Esophagus muscularis mucosa (tissue), 4 donors: ENCODE measurements at regions not wholly inside any gene's neighbourhood (a gene's known extent, or its start where the extent isn't known, plus 50 kb on each side); places are given as distances from the start of the nearest gene placed in this dataset.

Experiments used
- DNase-seq: peaks from one replicate; pipeline ENCODE4 v3.0.0-alpha.2; 2017; ENCODE audit errors: extremely low spot score
- H3K27ac ChIP-seq, 4 donors: fragments of 200-600 bp; sonication (generic); replicated peaks in 1 of 4; 1 replicate in 3 of 4; 2 replicates in 1 of 4; pipeline ENCODE4 v1.5.1; 2016 to 2019; ENCODE audit warnings: mild to moderate bottlenecking in 1 of 4
- H3K27me3 ChIP-seq, 4 donors: fragments of 200-600 bp; sonication (generic); one replicate each; pipeline versions ENCODE4 v1.5.1 to v1.6.0; 2016 to 2019
- H3K36me3 ChIP-seq, 4 donors: fragments of 200-600 bp; sonication (generic); one replicate each; pipeline ENCODE4 v1.5.1; 2016 to 2019
- H3K4me1 ChIP-seq, 4 donors: fragments of 200-600 bp; sonication (generic); one replicate each; pipeline ENCODE4 v1.5.1; 2016 to 2019
- H3K4me3 ChIP-seq, 4 donors: fragments of 200-600 bp; sonication (generic); 1 replicate in 2 of 4; 2 replicates in 2 of 4; pipeline ENCODE4 v1.5.1; 2016 to 2019; ENCODE audit warnings: mild to moderate bottlenecking in 4 of 4, moderate library complexity in 1 of 4
- H3K9me3 ChIP-seq, 4 donors: fragments of 200-600 bp; sonication (generic); 1 replicate in 3 of 4; 2 replicates in 1 of 4; pipeline ENCODE4 v1.5.1; 2016 to 2019
- CTCF ChIP-seq, 3 experiments: fragments of 200-600 bp in 2 of 3; fragments of 450-650 bp in 1 of 3; sonication (generic) in 2 of 3; IDR thresholded peaks; one replicate each; pipeline ENCODE4 v1.5.1; 2017 to 2019; ENCODE audit warnings: antibody characterized with exemption in 3 of 3, mild to moderate bottlenecking in 2 of 3, moderate library complexity in 1 of 3
- EP300 ChIP-seq: sonication (generic); formaldehyde crosslinking; IDR thresholded peaks from one replicate; pipeline ENCODE4 v1.6.1; 2017; ENCODE audit warnings: antibody characterized with exemption
- POLR2A ChIP-seq: fragments of 450-650 bp; IDR thresholded peaks from one replicate; pipeline ENCODE4 v1.6.1; 2017; ENCODE audit warnings: antibody characterized with exemption, moderate library complexity, mild to moderate bottlenecking, low read depth
- POLR2AphosphoS5 ChIP-seq, 2 donors: sonication (generic); formaldehyde crosslinking; IDR thresholded peaks; one replicate each; pipeline ENCODE4 v1.6.1; 2017; ENCODE audit warnings: antibody characterized with exemption in 2 of 2
- WGBS: methylation state at CpG from one replicate; pipeline ENCODE4 v1.1.5; 2018; 5-methylcytosine and 5-hydroxymethylcytosine counted together
- intact Hi-C: fragments of 100-400 bp; cut with DNase I; formaldehyde crosslinking; loops from one replicate; pipeline ENCODE4 v1.15.1; 2023

DNA sequence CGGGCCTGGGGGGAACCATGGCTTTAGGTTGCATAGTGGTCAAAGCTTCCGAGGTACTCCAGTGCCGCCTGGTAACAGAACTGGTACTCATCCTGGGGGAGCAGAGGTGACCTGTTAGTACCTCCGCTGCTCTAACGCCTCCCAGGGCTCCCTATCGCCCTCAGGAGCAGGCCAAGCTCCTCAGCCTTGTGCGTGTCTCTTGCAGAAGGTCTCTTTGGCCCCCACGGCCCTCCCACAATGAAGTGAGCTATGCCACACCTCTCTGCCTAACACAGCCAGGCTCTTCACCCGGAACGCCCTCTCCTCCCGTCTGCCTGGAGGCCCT is 133.9 kb downstream of the PTPRS start:
- H3K4me3 ChIP-seq, result no peak overlapping the region
- no peak for TF ChIP-seq CTCF (IDR thresholded peaks at IDR 0.05)
- TF ChIP-seq EP300, result no peak
- TF ChIP-seq POLR2A, result no peak
- TF ChIP-seq POLR2AphosphoS5 (IDR thresholded peaks at IDR 0.05), result no peak
- WGBS, result 89% methylated on average over 11 of the region's 11 CpGs
- no peaks in the 10 kb centered on the region for H3K27me3 ChIP-seq
- peaks cover 0 to 16% (median 15%) of the 10 kb centered on the region in 4 donors for H3K9me3 ChIP-seq
- H3K4me1 ChIP-seq, result no peaks in the 10 kb centered on the region
- peaks cover 14 to 68% (median 55%) of the 10 kb centered on the region in 4 donors for H3K36me3 ChIP-seq
- DNase-seq, result no peak
- no peak overlapping the region for H3K27ac ChIP-seq
- intact Hi-C loops, result no loop called here

GRCh38 chr19:5205937-5206750 is 134.5 kb downstream of the PTPRS start:
- H3K4me3 ChIP-seq, result no peak overlapping the region
- peaks cover 0 to 22% (median 18%) of the 10 kb centered on the region in 4 donors for H3K9me3 ChIP-seq
- H3K36me3 ChIP-seq, result peaks cover 8 to 62% (median 49%) of the 10 kb centered on the region in 4 donors
- no peaks in the 10 kb centered on the region for H3K27me3 ChIP-seq
- no peaks in the 10 kb centered on the region for H3K4me1 ChIP-seq
- 78% methylated on average over 27 of the region's 29 CpGs for WGBS
- H3K27ac ChIP-seq, result no peak overlapping the region
- no peak for DNase-seq
- intact Hi-C loops, result no loop called here
- TF ChIP-seq POLR2A, result no peak
- TF ChIP-seq EP300, result no peak
- no peak for TF ChIP-seq POLR2AphosphoS5 (IDR thresholded peaks at IDR 0.05)
- TF ChIP-seq CTCF (IDR thresholded peaks at IDR 0.05), result no peak

DNA sequence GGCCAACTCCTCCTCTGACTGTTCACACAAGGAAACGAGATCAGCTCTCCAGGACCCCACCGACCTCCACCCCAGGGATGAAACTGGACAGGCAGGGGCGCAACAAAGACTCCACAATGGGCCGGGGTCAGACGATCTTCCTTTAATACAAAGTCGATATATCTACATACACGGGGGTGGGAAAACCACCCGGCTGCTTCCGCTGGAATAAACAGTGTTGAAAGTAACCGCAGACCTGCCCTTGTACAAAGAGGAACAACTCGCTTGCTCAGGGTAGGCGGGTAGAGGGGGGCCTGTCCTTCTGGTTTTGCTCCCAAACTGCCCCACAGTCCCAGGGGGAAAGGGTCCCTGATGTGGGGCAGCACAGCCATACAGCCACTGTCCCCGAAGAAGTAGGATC is 135.2 kb downstream of the PTPRS start:
- peaks cover 0 to 29% (median 24%) of the 10 kb centered on the region in 4 donors for H3K9me3 ChIP-seq
- H3K4me1 ChIP-seq, result no peaks in the 10 kb centered on the region
- no peak for TF ChIP-seq POLR2AphosphoS5 (IDR thresholded peaks at IDR 0.05)
- TF ChIP-seq CTCF (IDR thresholded peaks at IDR 0.05), result no peak
- H3K27me3 ChIP-seq, result no peaks in the 10 kb centered on the region
- H3K27ac ChIP-seq, result no peak overlapping the region
- intact Hi-C loops, result no loop called here
- WGBS, result 88% methylated on average over 13 of the region's 13 CpGs
- no peak overlapping the region for H3K4me3 ChIP-seq
- no peak for DNase-seq
- peaks cover under 1 to 54% (median 42%) of the 10 kb centered on the region in 4 donors for H3K36me3 ChIP-seq

DNA sequence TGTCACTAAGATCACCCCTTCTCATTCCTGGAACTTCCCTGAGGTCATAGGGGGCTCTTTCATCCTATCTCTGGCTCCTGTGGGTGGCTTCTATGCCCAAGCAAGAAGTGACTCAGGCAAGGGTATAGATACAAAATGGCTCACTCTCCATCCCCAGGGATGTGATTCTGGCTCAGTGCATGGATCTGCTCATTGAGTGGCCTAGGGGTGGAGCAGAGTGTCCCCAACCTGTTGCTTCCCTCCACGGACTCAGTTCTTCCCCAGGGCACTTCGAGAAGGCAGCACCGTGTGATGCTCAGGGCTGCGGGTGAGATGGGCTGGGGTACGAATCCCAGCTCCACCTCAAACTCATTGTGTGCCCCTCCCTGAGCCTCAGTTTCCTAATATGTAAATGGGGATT is 136.4 kb downstream of the PTPRS start:
- Histone ChIP-seq H3K9me3 (peaks cover 0 to 37% (median 28%) of the 10 kb centered on the region in 4 donors), H3K27me3 (no peaks in the 10 kb centered on the region), H3K36me3 (peaks cover 0 to 43% (median 31%) of the 10 kb centered on the region in 4 donors), H3K4me3 (no peak overlapping the region), H3K4me1 (no peaks in the 10 kb centered on the region), H3K27ac (no peak overlapping the region)
- TF ChIP-seq CTCF (IDR thresholded peaks at IDR 0.05) (no peak), EP300 (no peak), POLR2AphosphoS5 (IDR thresholded peaks at IDR 0.05) (no peak), POLR2A (no peak)
- DNase-seq, result no peak
- 96% methylated on average over 5 of the region's 5 CpGs for WGBS
- intact Hi-C loops, result no loop called here
